HepG2 (cell line): ENCODE measurements at regions not wholly inside any gene's neighbourhood (a gene's known extent, or its start where the extent isn't known, plus 50 kb on each side); places are given as distances from the start of the nearest gene placed in this dataset.

ENCODE experiments used
- ATAC-seq: fragments of 200-7000 bp; cut with Tn5 transposase; 3 replicates; pipeline ENCODE4 v1.9.1; 2020; ENCODE audit warnings: mild to moderate bottlenecking, moderate library complexity
- BruUV-seq: library from RNA; stranded (reverse); fragments of 400-500 nt; replicated peaks from 2 replicates; lab custom pipeline; 2021; lab: Mats Ljungman, UMichigan
- CTCF ChIA-PET: fragments of 300-600 bp; formaldehyde crosslinking; extraction: SDS; loops from one replicate; lab custom pipeline; 2021; ENCODE audit warnings: low total read pairs, inconsistent platforms, low intra/inter-chr PET ratio; lab: Yijun Ruan, JAX
- POLR2A ChIA-PET: fragments of 350-600 bp; sonication (Branson Sonifier 250); formaldehyde crosslinking; loops from one replicate; lab custom pipeline; 2020; ENCODE audit warnings: antibody characterized with exemption, inconsistent platforms; lab: Yijun Ruan, JAX
- DNase-seq: peaks from one replicate; pipeline ENCODE4 v3.0.0-alpha.2; 2015; ENCODE audit warnings: low spot score
- FAIRE-seq: peaks from 3 replicates; lab custom pipeline; 2011; peaks lifted over from hg19 to GRCh38; lab: Jason Lieb, UNC
- H2AFZ ChIP-seq: one replicate; pipeline ENCODE4 v1.6.1; 2011; ENCODE audit warnings: low read length, inconsistent platforms
- H3K27ac ChIP-seq: fragments of 300-600 bp; 3 replicates; pipeline ENCODE4 v1.8.0; 2011; ENCODE audit warnings: mixed run types, mild to moderate bottlenecking, mixed read lengths, low read length, inconsistent platforms; ENCODE audit not compliant: insufficient read depth; ENCODE audit errors: extremely low read length
- H3K27me3 ChIP-seq, 2 experiments: fragments of 200-600 bp in 1 of 2; 2 replicates in 1 of 2; 3 replicates in 1 of 2; pipeline versions ENCODE4 v1.6.0 to v1.8.0; 2011; ENCODE audit warnings: low read length in 2 of 2, mild to moderate bottlenecking in 2 of 2, moderate library complexity in 2 of 2, inconsistent platforms in 1 of 2; ENCODE audit not compliant: insufficient read depth in 2 of 2, control insufficient read depth in 1 of 2
- H3K36me3 ChIP-seq, 2 experiments: fragments of 200-600 bp in 1 of 2; replicated peaks in 1 of 2; 2 replicates in 1 of 2; 3 replicates in 1 of 2; pipeline versions ENCODE4 v1.5.1 to v1.8.0; 2011; ENCODE audit warnings: low read length in 2 of 2, inconsistent platforms in 1 of 2; ENCODE audit not compliant: insufficient read depth in 2 of 2, control insufficient read depth in 1 of 2
- H3K4me1 ChIP-seq: 2 replicates; pipeline ENCODE4 v1.5.1; 2012; ENCODE audit warnings: low read length, inconsistent platforms; ENCODE audit not compliant: insufficient read depth
- H3K4me2 ChIP-seq: 2 replicates; pipeline ENCODE4 v1.6.0; 2011; ENCODE audit warnings: low read depth, low read length, inconsistent platforms
- H3K4me3 ChIP-seq, 3 experiments: fragments of 200-600 bp in 1 of 3; sonication (generic), shearing (Covaris generic) in 1 of 3; replicated peaks in 1 of 3; 2 replicates each; pipeline ENCODE4 v1.5.1; 2011 to 2016; ENCODE audit warnings: low read length in 3 of 3, inconsistent platforms in 2 of 3, low read depth in 2 of 3, mild to moderate bottlenecking in 2 of 3, control low read depth in 1 of 3, mixed read lengths in 1 of 3; ENCODE audit not compliant: insufficient read depth in 1 of 3
- H3K79me2 ChIP-seq: one replicate; pipeline ENCODE4 v1.6.1; 2011; ENCODE audit warnings: low read length, inconsistent platforms; ENCODE audit not compliant: insufficient read depth
- H3K9ac ChIP-seq: 2 replicates; pipeline ENCODE4 v1.6.0; 2011; ENCODE audit warnings: mild to moderate bottlenecking, low read depth, low read length, inconsistent platforms; ENCODE audit not compliant: insufficient read depth
- H3K9me3 ChIP-seq: 2 replicates; pipeline ENCODE4 v1.5.1; 2012; ENCODE audit warnings: mild to moderate bottlenecking, low read length
- H4K20me1 ChIP-seq: 2 replicates; pipeline ENCODE4 v1.6.0; 2011; ENCODE audit warnings: inconsistent platforms, mild to moderate bottlenecking, low read length, moderate library complexity; ENCODE audit not compliant: insufficient read depth
- BORCS8-MEF2B ChIP-seq: sonication (generic); formaldehyde crosslinking; IDR thresholded peaks from 2 replicates; pipeline ENCODE4 v1.8.0; 2022; ENCODE audit warnings: mild to moderate bottlenecking, missing genetic modification reagents
- MNT ChIP-seq: fragments of 450-650 bp; IDR thresholded peaks from 2 replicates; pipeline ENCODE4 v1.6.1; 2016
- ZFY ChIP-seq: sonication (generic); formaldehyde crosslinking; IDR thresholded peaks from 2 replicates; pipeline ENCODE4 v1.4.0; 2020; ENCODE audit warnings: missing genetic modification reagents
- ZNF362 ChIP-seq: sonication (generic); formaldehyde crosslinking; IDR thresholded peaks from 2 replicates; pipeline ENCODE4 v1.4.0; 2020; ENCODE audit warnings: missing genetic modification reagents, mild to moderate bottlenecking, borderline replicate concordance
- ZNF777 ChIP-seq: sonication (generic); formaldehyde crosslinking; IDR thresholded peaks from 2 replicates; pipeline ENCODE4 v1.4.0; 2020; ENCODE audit warnings: missing genetic modification reagents
- ZNF891 ChIP-seq: sonication (generic); formaldehyde crosslinking; IDR thresholded peaks from 2 replicates; pipeline ENCODE4 v1.5.0; 2020; ENCODE audit warnings: mild to moderate bottlenecking, missing genetic modification reagents
- ZSCAN30 ChIP-seq: sonication (generic); formaldehyde crosslinking; IDR thresholded peaks from 2 replicates; pipeline ENCODE4 v1.5.0; 2020; ENCODE audit warnings: mild to moderate bottlenecking, missing genetic modification reagents
- WGBS: methylation state at CpG from one replicate; pipeline ENCODE4 v1.1.6; 2017; ENCODE audit warnings: low lambda C conversion rate; 5-methylcytosine and 5-hydroxymethylcytosine counted together
- in situ Hi-C: cut with HindIII; loops from 2 replicates; pipeline ENCODE4 v1.10.0; 2017; ENCODE audit warnings: low pct_unique_long_range_greater_than_20kb; ENCODE audit not compliant: extremely low pct_ligation_motif_present
- intact Hi-C: fragments of 100-400 bp; cut with micrococcal nuclease; formaldehyde crosslinking; loops from one replicate; pipeline ENCODE4 v1.10.0; 2022; ENCODE audit not compliant: unreplicated experiment
- TF ChIP-seq, protein P1 (sequence below): sonication (generic); formaldehyde crosslinking; IDR thresholded peaks from 2 replicates; pipeline ENCODE4 v1.5.0; 2020; ENCODE audit warnings: mild to moderate bottlenecking, missing genetic modification reagents

DNA sequence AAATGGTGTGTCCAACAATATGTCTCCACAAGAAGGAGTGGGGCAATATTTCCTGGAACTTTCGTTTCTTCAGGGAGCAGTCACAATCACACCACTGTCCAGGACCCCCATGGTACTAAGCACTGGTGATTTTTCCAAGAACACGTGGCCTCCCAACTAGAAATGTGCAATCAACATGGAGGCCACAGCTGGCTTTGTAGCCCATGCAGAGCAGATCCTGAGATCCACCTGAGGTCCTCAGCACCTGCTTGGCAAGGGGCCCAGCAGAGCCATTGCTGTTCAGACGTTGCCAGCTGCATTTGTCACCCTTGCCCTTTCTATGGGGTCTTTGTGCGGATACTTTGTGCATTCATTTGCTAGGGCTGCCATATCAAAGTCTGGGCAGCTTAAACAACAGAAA lies 334.5 kb upstream of the IRX4 start:
- ChIA-PET POLR2A (no interaction called here), CTCF (no interaction called here)
- 30% methylated on average over 2 of the region's 4 CpGs for WGBS
- Histone ChIP-seq H3K4me2 (no peak overlapping the region), H4K20me1 (no peaks in the 10 kb centered on the region), H3K79me2 (no peaks in the 10 kb centered on the region), H3K27ac (no peak overlapping the region), H3K9ac (no peak overlapping the region), H2AFZ (no peak overlapping the region), H3K4me3 (no peak overlapping the region), H3K36me3 (no peaks in the 10 kb centered on the region), H3K9me3 (no peaks in the 10 kb centered on the region), H3K27me3 (peaks cover under 1 to 20% of the 10 kb centered on the region in 2 experiments; a peak in 4 of 5 replicates), H3K4me1 (no peaks in the 10 kb centered on the region)
- no peak for FAIRE-seq
- no TSS peak for BruUV-seq
- TF ChIP-seq MNT (peak; percentile 76), ZNF777 (CRISPR knock-in tag) (no peak)
- no peak for DNase-seq
- no peak for ATAC-seq
- in situ Hi-C loops (loop anchor here (25.0 kb wide), 1 partner anchor 520 kb away; no protein-coding TSS in a partner anchor), intact Hi-C loops (no loop called here)

- POLR2A ChIA-PET = no interaction called here
- CTCF ChIA-PET = no interaction called here
- H3K9ac ChIP-seq = no peak overlapping the region
- no peaks in the 10 kb centered on the region for H4K20me1 ChIP-seq
- intact Hi-C loops (no loop called here), in situ Hi-C loops (loop anchor here (25.0 kb wide), 1 partner anchor 522 kb away; no protein-coding TSS in a partner anchor)
- H3K27ac ChIP-seq = no peak overlapping the region
- H3K79me2 ChIP-seq = no peaks in the 10 kb centered on the region
- 7% methylated on average over 6 of the region's 15 CpGs for WGBS
- H3K4me1 ChIP-seq = no peaks in the 10 kb centered on the region
- no TSS peak for BruUV-seq
- H3K4me3 ChIP-seq = no peak overlapping the region
- H3K9me3 ChIP-seq = no peaks in the 10 kb centered on the region
- FAIRE-seq (no peak), DNase-seq (no peak), ATAC-seq (no peak)
- H3K36me3 ChIP-seq = no peaks in the 10 kb centered on the region
- H2AFZ ChIP-seq = no peak overlapping the region
- peaks cover 0 to 14% of the 10 kb centered on the region in 2 experiments; a peak in 4 of 5 replicates for H3K27me3 ChIP-seq
- no peak overlapping the region for H3K4me2 ChIP-seq
- TF ChIP-seq ZNF362 (CRISPR knock-in tag) (no peak), ZFY (no peak), BORCS8-MEF2B (CRISPR knock-in tag) (no peak), ZSCAN30 (CRISPR knock-in tag) (no peak), ZNF891 (CRISPR knock-in tag) (no peak)
- TF ChIP-seq, protein P1, sequence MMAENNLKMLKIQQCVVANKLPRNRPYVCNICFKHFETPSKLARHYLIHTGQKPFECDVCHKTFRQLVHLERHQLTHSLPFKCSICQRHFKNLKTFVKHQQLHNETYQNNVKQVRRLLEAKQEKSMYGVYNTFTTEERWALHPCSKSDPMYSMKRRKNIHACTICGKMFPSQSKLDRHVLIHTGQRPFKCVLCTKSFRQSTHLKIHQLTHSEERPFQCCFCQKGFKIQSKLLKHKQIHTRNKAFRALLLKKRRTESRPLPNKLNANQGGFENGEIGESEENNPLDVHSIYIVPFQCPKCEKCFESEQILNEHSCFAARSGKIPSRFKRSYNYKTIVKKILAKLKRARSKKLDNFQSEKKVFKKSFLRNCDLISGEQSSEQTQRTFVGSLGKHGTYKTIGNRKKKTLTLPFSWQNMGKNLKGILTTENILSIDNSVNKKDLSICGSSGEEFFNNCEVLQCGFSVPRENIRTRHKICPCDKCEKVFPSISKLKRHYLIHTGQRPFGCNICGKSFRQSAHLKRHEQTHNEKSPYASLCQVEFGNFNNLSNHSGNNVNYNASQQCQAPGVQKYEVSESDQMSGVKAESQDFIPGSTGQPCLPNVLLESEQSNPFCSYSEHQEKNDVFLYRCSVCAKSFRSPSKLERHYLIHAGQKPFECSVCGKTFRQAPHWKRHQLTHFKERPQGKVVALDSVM (CRISPR knock-in tag) = no peak
These were observed 332.3 kb upstream of the IRX4 start for GRCh38 chr5:2214910-2215590.
